GM21576 (cell line): ENCODE measurements at regions not wholly inside any gene's neighbourhood (a gene's known extent, or its start where the extent isn't known, plus 50 kb on each side); places are given as distances from the start of the nearest gene placed in this dataset.

Source experiments
- ATAC-seq: cut with Tn5 transposase; IDR thresholded peaks from one replicate; pipeline ENCODE4 v1.9.1; 2021; ENCODE audit warnings: mild to moderate bottlenecking, moderate library complexity; ENCODE audit not compliant: unreplicated experiment

GRCh38 chr4:24172406-24172805 lies 282.6 kb upstream of the PPARGC1A start:
- no peak for ATAC-seq

- no peak for ATAC-seq
Observed at GRCh38 chr4:24169956-24170355, 280.1 kb upstream of the PPARGC1A start.

DNA sequence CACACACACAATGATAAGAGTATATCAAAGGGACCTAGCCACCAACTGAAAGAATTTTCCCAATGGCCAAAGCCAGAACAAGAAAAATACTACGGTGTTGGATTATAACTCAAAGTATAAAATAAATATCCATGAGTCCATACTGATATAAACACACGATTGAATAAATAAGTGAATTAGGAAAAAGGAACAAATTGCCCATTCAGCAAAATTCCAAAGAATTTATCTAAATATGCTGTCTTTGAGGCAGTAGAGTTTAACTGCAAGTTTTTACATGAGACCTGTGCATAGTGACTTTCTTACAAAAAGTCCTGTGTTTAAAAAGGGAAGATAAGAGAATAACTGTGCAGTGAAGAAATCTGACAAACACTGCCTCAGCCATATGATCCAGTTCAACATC lies 278.8 kb upstream of the PPARGC1A start:
- no peak for ATAC-seq

DNA sequence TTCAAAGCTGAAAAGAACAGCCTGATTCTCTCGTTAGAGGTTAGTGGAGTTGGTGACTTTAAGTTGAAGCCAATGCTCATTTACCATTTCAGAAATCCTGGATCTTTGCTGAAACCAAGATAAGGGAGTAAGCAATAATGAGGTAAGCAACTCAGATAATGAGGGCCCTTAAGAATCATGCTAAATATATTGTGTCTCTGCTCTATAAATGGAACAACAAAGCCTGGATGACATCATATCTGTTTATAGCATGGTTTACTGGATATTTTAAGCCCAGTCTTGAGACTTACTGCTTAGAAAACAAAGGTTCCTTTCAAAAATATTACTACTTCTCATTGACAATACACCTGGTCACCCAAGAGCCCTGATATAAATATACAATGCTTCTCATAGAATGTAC lies 276.7 kb upstream of the PPARGC1A start:
- ATAC-seq = no peak

- ATAC-seq = no peak
Observed at GRCh38 chr4:24164797-24165196, 274.9 kb upstream of the PPARGC1A start.

DNA sequence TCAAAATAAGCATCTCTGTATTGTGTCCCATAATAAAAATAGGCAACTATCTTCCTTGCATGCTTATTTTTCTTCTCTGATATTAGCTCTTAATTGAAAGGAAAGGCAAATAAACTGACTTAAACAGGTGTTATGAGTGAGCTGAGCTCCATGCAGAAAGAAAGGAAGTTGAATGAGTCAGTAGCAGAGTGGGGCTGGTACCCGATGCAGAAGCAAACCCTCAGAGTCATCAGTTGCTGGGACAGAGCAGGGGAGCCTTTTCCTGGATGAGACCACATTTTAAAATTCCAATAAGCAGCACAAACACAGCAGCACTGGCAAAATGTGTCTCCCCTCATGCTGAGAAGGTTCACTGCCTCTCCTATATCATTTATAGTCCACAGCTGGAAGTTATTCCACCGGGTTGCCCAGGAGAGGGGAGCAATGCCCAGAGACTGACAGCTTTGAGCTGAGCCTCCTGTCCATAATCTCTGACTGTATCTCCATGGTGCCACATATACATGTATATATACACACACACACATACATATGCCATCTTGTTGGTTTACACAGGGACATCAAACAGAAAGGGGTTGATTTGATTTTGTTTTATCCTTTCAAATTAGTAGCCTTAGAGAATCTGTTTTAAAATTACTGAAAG lies 274.3 kb upstream of the PPARGC1A start:
- no peak for ATAC-seq

DNA sequence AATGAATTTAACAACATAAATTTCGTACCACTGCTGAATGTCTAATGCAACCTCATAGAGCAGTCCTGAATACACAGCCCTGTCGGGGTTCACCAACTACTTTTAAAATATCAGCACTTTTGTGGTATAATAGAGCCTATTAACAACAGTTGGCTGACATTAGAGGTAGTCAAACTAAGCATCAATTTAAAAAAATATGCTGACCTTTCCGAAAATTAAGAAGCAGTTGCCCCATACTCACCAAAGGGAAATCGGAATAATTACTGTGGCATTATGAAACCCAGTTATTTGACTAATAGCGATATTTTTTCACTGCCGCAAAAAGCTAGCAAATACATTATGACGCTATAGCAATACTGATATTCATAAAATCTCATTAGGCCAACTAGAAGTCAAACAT lies 273.5 kb upstream of the PPARGC1A start:
- ATAC-seq = no peak

DNA sequence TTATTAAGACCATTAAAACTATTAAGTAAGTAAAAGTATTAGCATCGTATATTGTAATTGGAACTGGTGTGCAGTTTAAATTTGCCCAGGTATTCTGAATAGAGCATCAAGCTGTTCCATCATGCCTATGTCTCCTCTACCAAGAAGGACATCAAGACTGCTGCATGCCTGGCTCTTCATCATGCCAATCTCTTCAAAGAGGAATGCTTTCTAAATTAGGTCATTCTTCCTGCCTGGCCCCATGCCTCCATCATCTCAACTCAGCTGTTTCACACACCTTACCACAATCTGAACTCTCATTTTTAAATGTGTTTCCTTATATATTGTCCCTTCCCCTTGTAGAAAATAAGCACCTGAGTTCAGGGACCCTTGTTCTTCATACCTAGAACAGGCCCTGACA lies 270.5 kb upstream of the PPARGC1A start:
- ATAC-seq = no peak

DNA sequence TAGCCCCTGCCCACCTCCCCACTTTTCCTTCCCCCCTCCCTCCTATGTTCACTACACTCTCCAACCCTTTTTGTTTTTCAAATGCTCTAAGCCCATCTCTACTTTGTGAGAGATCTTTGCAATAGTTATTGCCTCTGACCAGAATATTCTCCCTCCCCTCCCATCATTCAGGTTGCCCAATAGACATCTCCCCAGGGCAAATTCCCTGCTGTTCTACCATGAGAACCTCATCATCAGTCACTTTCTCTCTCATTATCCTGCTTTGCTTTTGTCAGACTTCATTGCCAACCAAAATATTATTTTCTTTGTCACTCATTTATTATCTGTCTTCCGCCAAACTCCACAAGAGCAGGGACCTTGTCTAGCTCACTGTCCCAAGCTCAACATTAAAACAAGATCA lies 268.2 kb upstream of the PPARGC1A start:
- ATAC-seq = no peak

GRCh38 chr4:24150034-24150433 lies 260.2 kb upstream of the PPARGC1A start:
- no peak for ATAC-seq

- no peak for ATAC-seq
Observed at GRCh38 chr4:24146127-24146526, 256.3 kb upstream of the PPARGC1A start.

DNA sequence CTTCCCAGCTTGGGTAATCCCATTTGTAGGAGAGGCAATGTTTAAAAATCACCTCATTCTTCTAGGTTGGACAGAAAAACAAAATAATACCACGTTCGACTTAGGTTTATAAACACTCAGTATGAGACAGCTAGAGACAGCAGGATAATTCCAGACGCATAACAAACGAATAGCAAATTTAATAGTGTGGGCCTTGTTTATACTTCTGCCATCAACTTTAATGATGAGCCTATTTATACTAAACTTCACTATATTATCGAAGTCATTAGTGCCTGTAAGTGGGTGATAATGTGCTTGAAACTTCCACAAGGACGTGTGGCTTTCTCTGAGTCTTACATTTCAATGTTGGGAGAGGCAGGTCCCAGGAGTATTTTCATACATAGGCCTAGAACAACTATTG lies 255.7 kb upstream of the PPARGC1A start:
- no peak for ATAC-seq

DNA sequence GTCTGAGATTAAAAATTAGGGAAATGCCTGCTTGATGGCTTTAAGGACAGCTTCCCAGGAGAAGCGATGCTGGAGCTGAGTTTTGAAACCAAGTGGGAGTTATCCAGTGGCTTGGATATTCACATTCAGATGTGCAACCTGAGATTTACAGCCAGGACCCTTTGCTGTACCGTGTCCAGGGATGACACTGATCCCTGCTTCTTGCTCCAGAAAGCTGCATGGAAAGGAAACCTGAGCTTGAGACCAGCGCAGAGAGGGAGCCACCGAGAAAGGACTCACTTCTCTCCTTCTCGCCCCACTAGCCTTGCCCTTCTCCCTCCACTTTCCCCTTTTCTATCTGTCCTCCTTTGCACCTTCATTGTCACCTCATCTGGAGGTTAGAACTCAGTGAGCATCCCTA lies 254.5 kb upstream of the PPARGC1A start:
- ATAC-seq = no peak

GRCh38 chr4:24143741-24144140 lies 253.9 kb upstream of the PPARGC1A start:
- ATAC-seq = no peak

- no peak for ATAC-seq
Observed at GRCh38 chr4:24141836-24142235, 252.0 kb upstream of the PPARGC1A start.

- ATAC-seq = no peak
Observed at GRCh38 chr4:24140892-24141291, 251.0 kb upstream of the PPARGC1A start.

GRCh38 chr4:24137671-24138601 lies 248.1 kb upstream of the PPARGC1A start:
- ATAC-seq = no peak

DNA sequence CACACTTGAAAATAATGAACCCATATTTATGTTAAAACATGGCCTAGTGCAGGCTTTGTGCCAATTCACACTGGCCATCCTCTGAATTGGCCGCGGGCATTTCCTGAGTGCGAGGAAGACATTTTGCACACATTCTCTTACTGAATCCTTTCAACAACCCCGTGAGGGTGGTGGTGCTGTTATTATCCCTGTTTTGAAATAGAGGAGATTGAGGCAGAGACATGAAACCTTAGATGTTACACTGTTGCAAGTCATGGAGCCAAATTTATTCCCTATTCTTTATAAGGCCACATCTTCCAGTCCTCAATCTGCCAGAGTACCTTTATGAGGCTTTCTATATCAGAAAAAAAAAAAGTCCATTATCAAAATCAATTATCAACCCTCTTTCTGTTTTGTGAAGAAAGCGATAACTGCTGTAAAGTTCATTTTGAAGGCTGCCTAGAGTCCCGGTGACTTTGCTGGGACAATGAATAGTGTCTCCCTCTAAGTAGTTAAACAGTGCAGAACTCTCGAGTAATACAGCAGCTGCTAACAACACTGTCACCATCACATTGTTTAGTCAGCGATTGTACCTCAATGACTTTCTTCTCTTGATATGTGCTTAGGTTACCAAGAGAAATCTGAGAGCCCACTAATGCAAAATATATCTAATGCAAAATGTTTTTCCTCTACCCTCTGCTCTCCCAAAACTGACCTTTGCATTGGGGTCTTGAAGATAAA lies 242.3 kb upstream of the PPARGC1A start:
- ATAC-seq = no peak

DNA sequence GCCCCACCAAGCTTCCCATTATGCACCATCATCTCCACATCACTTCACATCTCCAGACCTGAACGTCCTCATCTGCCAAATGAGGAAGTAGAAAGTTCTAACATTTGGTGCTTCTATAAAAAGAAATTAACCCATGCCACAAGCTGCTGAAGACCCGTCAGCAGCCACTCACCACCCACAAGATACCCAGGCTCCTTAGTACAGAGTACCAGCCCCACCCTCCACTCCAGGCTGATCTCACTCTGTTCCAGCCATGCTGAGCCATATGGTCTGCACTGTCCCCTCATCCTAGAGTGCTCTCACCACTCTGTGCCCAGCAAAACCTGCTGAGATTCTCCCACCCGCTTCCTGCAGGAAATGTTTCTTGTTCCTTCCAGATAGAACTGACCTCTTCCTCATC lies 240.8 kb upstream of the PPARGC1A start:
- ATAC-seq = no peak

- no peak for ATAC-seq
Observed at GRCh38 chr4:24126776-24127175, 236.9 kb upstream of the PPARGC1A start.

DNA sequence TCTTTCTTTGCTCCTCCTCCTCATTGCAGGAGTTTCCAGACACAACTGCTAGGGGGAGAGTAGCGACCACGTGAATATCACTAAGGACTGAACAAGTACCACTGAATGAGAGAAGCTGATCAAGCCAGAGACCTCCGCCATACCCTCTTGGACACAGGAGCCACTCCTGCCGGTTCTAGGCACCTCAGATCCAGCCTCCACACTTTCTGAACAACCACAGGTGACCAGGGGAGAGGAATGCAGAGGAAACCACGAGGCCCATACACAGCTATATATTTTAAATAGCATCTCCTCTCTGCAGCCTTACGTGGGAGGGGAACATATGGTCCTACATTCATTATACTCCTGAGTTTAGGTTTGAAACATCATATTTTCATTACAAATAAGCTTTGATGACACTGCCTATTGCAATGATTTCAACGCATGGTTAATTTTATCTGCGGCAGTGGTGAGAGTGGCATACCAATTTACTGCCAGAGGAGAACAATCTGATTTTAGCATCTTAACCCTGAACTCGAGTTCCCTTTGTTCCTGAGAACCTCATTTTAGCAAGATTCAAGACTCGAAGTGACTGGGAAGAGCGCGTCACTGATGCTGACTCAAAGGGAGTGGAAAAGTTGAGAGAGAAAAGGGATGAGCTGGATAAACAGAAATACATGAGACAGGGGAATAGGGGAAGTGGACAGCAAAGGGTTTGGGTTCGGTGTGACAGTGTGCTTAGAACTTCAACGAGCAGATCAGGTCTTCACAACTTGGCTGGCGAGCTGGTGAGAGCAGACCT lies 231.7 kb upstream of the PPARGC1A start:
- ATAC-seq = no peak
